Transverse colon (tissue), 4 donors: ENCODE measurements at regions not wholly inside any gene's neighbourhood (a gene's known extent, or its start where the extent isn't known, plus 50 kb on each side); places are given as distances from the start of the nearest gene placed in this dataset.

Experiments used
- DNase-seq: peaks from one replicate; pipeline ENCODE4 v3.0.0-alpha.2; 2019
- H3K27ac ChIP-seq, 4 donors: fragments of 200-600 bp; sonication (generic); 2 replicates each; pipeline ENCODE4 v1.5.1; 2016 to 2018; ENCODE audit warnings: inconsistent platforms in 4 of 4
- H3K27me3 ChIP-seq: fragments of 200-600 bp; sonication (generic); 2 replicates; pipeline ENCODE4 v1.5.1; 2017; ENCODE audit warnings: inconsistent platforms
- H3K36me3 ChIP-seq, 4 donors: fragments of 200-600 bp; sonication (generic); 2 replicates each; pipeline ENCODE4 v1.5.1; 2017 to 2019; ENCODE audit warnings: inconsistent platforms in 4 of 4
- H3K4me1 ChIP-seq, 4 donors: fragments of 200-600 bp; sonication (generic); 2 replicates each; pipeline ENCODE4 v1.5.1; 2017 to 2020; ENCODE audit warnings: inconsistent platforms in 4 of 4
- H3K4me3 ChIP-seq, 4 donors: fragments of 200-600 bp; sonication (generic); 1 replicate in 1 of 4; 2 replicates in 3 of 4; pipeline versions ENCODE4 v1.5.1 to v1.6.1; 2017 to 2019; ENCODE audit warnings: inconsistent platforms in 4 of 4
- H3K9me3 ChIP-seq, 2 donors: fragments of 200-600 bp; sonication (generic); 2 replicates each; pipeline ENCODE4 v1.5.1; 2017 to 2019; ENCODE audit warnings: inconsistent platforms in 2 of 2
- CTCF ChIP-seq, 5 experiments: fragments of 200-600 bp in 3 of 5; fragments of 450-650 bp in 2 of 5; sonication (generic) in 3 of 5; IDR thresholded peaks; 1 replicate in 2 of 5; 2 replicates in 3 of 5; pipeline ENCODE4 v1.5.1; 2016 to 2017; ENCODE audit warnings: antibody characterized with exemption in 5 of 5, inconsistent platforms in 3 of 5, mild to moderate bottlenecking in 2 of 5, moderate library complexity in 1 of 5
- EP300 ChIP-seq: sonication (generic); formaldehyde crosslinking; IDR thresholded peaks from one replicate; pipeline ENCODE4 v1.6.1; 2017; ENCODE audit warnings: antibody characterized with exemption, low read depth
- POLR2A ChIP-seq: fragments of 450-650 bp; IDR thresholded peaks from one replicate; pipeline ENCODE4 v1.6.1; 2016; ENCODE audit warnings: antibody characterized with exemption, mild to moderate bottlenecking, moderate library complexity
- POLR2AphosphoS5 ChIP-seq, 3 donors: sonication (generic); formaldehyde crosslinking; IDR thresholded peaks; one replicate each; pipeline ENCODE4 v1.6.1; 2016; ENCODE audit warnings: antibody characterized with exemption in 3 of 3
- WGBS, 2 donors: methylation state at CpG; one replicate each; pipeline ENCODE4 v1.1.5; 2018; ENCODE audit warnings: low coverage in 1 of 2; 5-methylcytosine and 5-hydroxymethylcytosine counted together
- in situ Hi-C, 4 donors: fragments of 200-750 bp; cut with MboI; loops; one replicate each; pipeline versions ENCODE4 v1.15.0 to v1.15.1; 2017; ENCODE audit warnings: low sequenced_read_pairs in 3 of 4, low pct_ligation_motif_present in 1 of 4, low pct_unique_long_range_greater_than_20kb in 1 of 4
- intact Hi-C: fragments of 100-400 bp; cut with DNase I; formaldehyde crosslinking; loops from one replicate; pipeline ENCODE4 v1.15.1; 2023; ENCODE audit warnings: low total_unique reads

GRCh38 chr9:135196474-135196873 is 109.0 kb downstream of the OLFM1 start:
- H3K27ac ChIP-seq = no peak overlapping the region
- TF ChIP-seq POLR2AphosphoS5 (IDR thresholded peaks at IDR 0.05) (no peak), EP300 (no peak), CTCF (IDR thresholded peaks at IDR 0.05) (no peak), POLR2A (no peak)
- no peaks in the 10 kb centered on the region for H3K9me3 ChIP-seq
- WGBS, 2 donors = 63% methylated on average over 1 of the region's 1 CpG; no CpG with 5 or more reads in 1 of the 2 donors
- peaks cover 35% of the 10 kb centered on the region for H3K27me3 ChIP-seq
- no peaks in the 10 kb centered on the region for H3K4me1 ChIP-seq
- no peak overlapping the region for H3K4me3 ChIP-seq
- intact Hi-C loops (no loop called here), in situ Hi-C loops (no loop called here)
- no peaks in the 10 kb centered on the region for H3K36me3 ChIP-seq
- DNase-seq = no peak

GRCh38 chr9:135198144-135198543 is 110.7 kb downstream of the OLFM1 start:
- no peak for DNase-seq
- Histone ChIP-seq H3K4me1 (no peaks in the 10 kb centered on the region), H3K4me3 (no peak overlapping the region), H3K27me3 (peaks cover 29% of the 10 kb centered on the region), H3K36me3 (no peaks in the 10 kb centered on the region), H3K27ac (no peak overlapping the region), H3K9me3 (no peaks in the 10 kb centered on the region)
- 52% methylated on average over 15 of the region's 15 CpGs; no CpG with 5 or more reads in 1 of the 2 donors for WGBS, 2 donors
- no peak for TF ChIP-seq CTCF (IDR thresholded peaks at IDR 0.05)
- no peak for TF ChIP-seq POLR2AphosphoS5 (IDR thresholded peaks at IDR 0.05)
- TF ChIP-seq EP300 = no peak
- TF ChIP-seq POLR2A = no peak
- in situ Hi-C loops (no loop called here), intact Hi-C loops (no loop called here)

- no peaks in the 10 kb centered on the region for H3K36me3 ChIP-seq
- H3K27ac ChIP-seq = no peak overlapping the region
- 39 to 80% methylated on average over 2 to 16 of the region's 16 CpGs for WGBS, 2 donors
- in situ Hi-C loops (no loop called here), intact Hi-C loops (no loop called here)
- H3K4me3 ChIP-seq = no peak overlapping the region
- H3K9me3 ChIP-seq = no peaks in the 10 kb centered on the region
- DNase-seq = no peak
- H3K4me1 ChIP-seq = no peaks in the 10 kb centered on the region
- TF ChIP-seq POLR2AphosphoS5 (IDR thresholded peaks at IDR 0.05) = no peak
- TF ChIP-seq EP300 = no peak
- TF ChIP-seq POLR2A = no peak
- no peak for TF ChIP-seq CTCF (IDR thresholded peaks at IDR 0.05)
- H3K27me3 ChIP-seq = peaks cover 27% of the 10 kb centered on the region
These were observed 111.3 kb downstream of the OLFM1 start for GRCh38 chr9:135198586-135199285.

GRCh38 chr9:135199489-135199888 is 112.0 kb downstream of the OLFM1 start:
- in situ Hi-C loops = no loop called here
- intact Hi-C loops = no loop called here
- H3K27me3 ChIP-seq = peaks cover 22% of the 10 kb centered on the region
- no peak for DNase-seq
- H3K36me3 ChIP-seq = no peaks in the 10 kb centered on the region
- H3K9me3 ChIP-seq = no peaks in the 10 kb centered on the region
- no peak overlapping the region for H3K4me3 ChIP-seq
- no peaks in the 10 kb centered on the region for H3K4me1 ChIP-seq
- TF ChIP-seq POLR2A = no peak
- no peak for TF ChIP-seq CTCF (IDR thresholded peaks at IDR 0.05)
- TF ChIP-seq POLR2AphosphoS5 (IDR thresholded peaks at IDR 0.05) = no peak
- no peak for TF ChIP-seq EP300
- H3K27ac ChIP-seq = no peak overlapping the region
- WGBS, 2 donors = 69% methylated on average over 5 of the region's 5 CpGs; no CpG with 5 or more reads in 1 of the 2 donors
